ENCODE measurements at regions not wholly inside any gene's neighbourhood (a gene's known extent, or its start where the extent isn't known, plus 50 kb on each side); places are given as distances from the start of the nearest gene placed in this dataset.

GRCh38 chr1:4965346-4966075, 311.1 kb downstream of the AJAP1 start (continued):
- TF ChIP-seq ATF2 (IDR thresholded peaks at IDR 0.05; ENCODE audit: low read length) = no peak
- no peak for TF ChIP-seq TCF7 (IDR thresholded peaks at IDR 0.05; ENCODE audit: borderline replicate concordance)
- no peak for TF ChIP-seq RAD51 (IDR thresholded peaks at IDR 0.05)
- no peak for TF ChIP-seq BACH1 (IDR thresholded peaks at IDR 0.05; ENCODE audit: borderline replicate concordance)
- TF ChIP-seq SUPT20H (IDR thresholded peaks at IDR 0.05; ENCODE audit: borderline replicate concordance, control insufficient read depth, low read depth, low read length) = no peak
- no peak for TF ChIP-seq TCF12 (IDR thresholded peaks at IDR 0.05; ENCODE audit: low read depth, low read length)

- FAIRE-seq (no peak), ATAC-seq (no peak), DNase-seq (ENCODE audit: low read depth, low spot score) (no peak)
- H4K20me1 ChIP-seq (ENCODE audit: control insufficient read depth, insufficient read depth) = no peaks in the 10 kb centered on the region
- RAD21 ChIA-PET (ENCODE audit: unreplicated experiment) = no interaction called here
- H2AFZ ChIP-seq (ENCODE audit: control insufficient read depth, low read depth, low read length) = no peak overlapping the region
- H3K36me3 ChIP-seq (ENCODE audit: control insufficient read depth in 2 of 2, insufficient read depth in 2 of 2, low read length in 1 of 2) = no peaks in the 10 kb centered on the region
- SMC1A ChIA-PET (ENCODE audit: uncharacterized antibody, unreplicated experiment) = no interaction called here
- POLR2A ChIA-PET = no interaction called here
- H3K27me3 ChIP-seq (replicated peaks in 1 of 2; ENCODE audit: control insufficient read depth in 2 of 2, insufficient read depth in 2 of 2, low read length in 1 of 2) = no peaks in the 10 kb centered on the region
- H3K4me1 ChIP-seq (ENCODE audit: control insufficient read depth, insufficient read depth, low read length) = no peaks in the 10 kb centered on the region
- no peak for TF ChIP-seq RAD21 (IDR thresholded peaks at IDR 0.05; ENCODE audit: insufficient read depth, low read depth, low read length)
- no peak for TF ChIP-seq STAT3 (IDR thresholded peaks at IDR 0.05; ENCODE audit: low read depth, low read length)
- no peak for TF ChIP-seq YY1 (IDR thresholded peaks at IDR 0.05; ENCODE audit: low read depth, low read length)
- no peak for TF ChIP-seq EED (IDR thresholded peaks at IDR 0.05; ENCODE audit: low read depth)
- TF ChIP-seq ZNF24 (IDR thresholded peaks at IDR 0.05) = no peak
- TF ChIP-seq ZBTB33 (IDR thresholded peaks at IDR 0.05) = no peak
- no peak for TF ChIP-seq CEBPZ (IDR thresholded peaks at IDR 0.05; ENCODE audit: low read depth, low read length)
- no peak for TF ChIP-seq TBL1XR1 (IDR thresholded peaks at IDR 0.05; ENCODE audit: low read depth, low read length)
- no peak for TF ChIP-seq NR2C1 (IDR thresholded peaks at IDR 0.05)
- no peak overlapping the region for H3K4me3 ChIP-seq
- H3K79me2 ChIP-seq (ENCODE audit: control insufficient read depth, insufficient read depth, low read length) = no peaks in the 10 kb centered on the region
- H3K9ac ChIP-seq (ENCODE audit: control insufficient read depth, insufficient read depth, low read length) = no peak overlapping the region
- no TSS peak for BruUV-seq (replicated peaks)
- H3K4me2 ChIP-seq (ENCODE audit: control insufficient read depth, insufficient read depth) = no peak overlapping the region
- no peaks in the 10 kb centered on the region for H3K9me3 ChIP-seq (replicated peaks; ENCODE audit: control insufficient read depth, insufficient read depth, low read length)
- WGBS (ENCODE audit: insufficient coverage, insufficient replicate concordance, low lambda C conversion rate, missing lambda C conversion rate) = 28% methylated on average over 13 of the region's 13 CpGs
- CTCF ChIA-PET = no interaction called here
- H3K27ac ChIP-seq (ENCODE audit: control insufficient read depth, insufficient read depth) = no peak overlapping the region
- intact Hi-C loops (cut with micrococcal nuclease; ENCODE audit: unreplicated experiment) = no loop called here
- in situ Hi-C loops (cut with MboI) = no loop called here
Observed at GRCh38 chr1:4964634-4965345, 310.4 kb downstream of the AJAP1 start.
